Right lung (tissue), 2 donors: ENCODE measurements at regions not wholly inside any gene's neighbourhood (a gene's known extent, or its start where the extent isn't known, plus 50 kb on each side); places are given as distances from the start of the nearest gene placed in this dataset.
A peak's percentile ranks its signal among the peaks of the same experiment; 100 is the strongest.
"Not testable (repeated sequence)": the region's sequence is repeated elsewhere in the genome, so short reads cannot be mapped to it uniquely, and the experiment has no call there.

Experiments used
- DNase-seq, 2 donors: peaks; one replicate each; pipeline ENCODE4 v3.0.0-alpha.2; 2013

GRCh38 chr22:23381661-23382427 lies 198.2 kb downstream of the IGLL1 start:
- DNase-seq: no peak

GRCh38 chr22:23380911-23381310 lies 199.2 kb downstream of the IGLL1 start:
- DNase-seq: no peak

- peak in 1 of 2 donors; percentile 21 for DNase-seq
Observed at GRCh38 chr22:23380230-23380573, 199.9 kb downstream of the IGLL1 start.

GRCh38 chr22:23379540-23380229 lies 199.4 kb downstream of the BCR start:
- DNase-seq: not testable (repeated sequence)

GRCh38 chr22:23377767-23378166 lies 197.5 kb downstream of the BCR start:
- DNase-seq: no peak

GRCh38 chr22:23376256-23376655 lies 195.9 kb downstream of the BCR start:
- DNase-seq: no peak

- no peak for DNase-seq
Observed at GRCh38 chr22:23375031-23375827, 194.9 kb downstream of the BCR start.

GRCh38 chr22:23373601-23374000 lies 193.3 kb downstream of the BCR start:
- no peak for DNase-seq

GRCh38 chr22:23370251-23370650 lies 189.9 kb downstream of the BCR start:
- no peak for DNase-seq

GRCh38 chr22:23369054-23369685 lies 188.9 kb downstream of the BCR start:
- DNase-seq: no peak
